ENCODE measurements at regions not wholly inside any gene's neighbourhood (a gene's known extent, or its start where the extent isn't known, plus 50 kb on each side); places are given as distances from the start of the nearest gene placed in this dataset.

GRCh38 chr12:93315385-93315906 is 62.3 kb upstream of the NUDT4 start:
- no peak for ATAC-seq

GRCh38 chr12:93315907-93316622 is 61.7 kb upstream of the NUDT4 start:
- ATAC-seq, result no peak

GRCh38 chr12:93316623-93316971 is 61.1 kb upstream of the NUDT4 start:
- ATAC-seq, result no peak

- no peak for ATAC-seq
Measured at GRCh38 chr12:93317227-93317626, 60.5 kb upstream of the NUDT4 start.

- ATAC-seq, result peak; percentile 38 to 41
Measured at GRCh38 chr12:93318720-93319522, 58.8 kb upstream of the NUDT4 start.

GRCh38 chr12:93319523-93320050 is 58.1 kb upstream of the NUDT4 start:
- ATAC-seq, result no peak

- ATAC-seq, result no peak
Measured at GRCh38 chr12:93322784-93323183, 54.9 kb upstream of the NUDT4 start.

GRCh38 chr12:93323625-93324329 is 53.9 kb upstream of the NUDT4 start:
- ATAC-seq, result no peak

- ATAC-seq, result no peak
Measured at GRCh38 chr12:93325855-93326254, 51.9 kb upstream of the NUDT4 start.

Measured in activated CD4-positive, CD25-positive, alpha-beta regulatory T cell treated with anti-CD3 and anti-CD28 coated beads, Interleukin-2, amount 50 U/mL, for 24 hours (primary cell).